PC-9 (cell line): ENCODE measurements at regions not wholly inside any gene's neighbourhood (a gene's known extent, or its start where the extent isn't known, plus 50 kb on each side); places are given as distances from the start of the nearest gene placed in this dataset.

Source experiments
- BruUV-seq: library from RNA; stranded (reverse); fragments of 400-500 nt; replicated peaks from 2 replicates; lab custom pipeline; 2021; lab: Mats Ljungman, UMichigan
- CTCF ChIA-PET: fragments of 300-600 bp; sonication (Branson Sonifier 250); formaldehyde crosslinking; loops from one replicate; lab custom pipeline; 2022; ENCODE audit warnings: antibody characterized with exemption; lab: Charles Lee
- POLR2A ChIA-PET: fragments of 300-600 bp; sonication (Branson Sonifier 250); formaldehyde crosslinking; loops from one replicate; lab custom pipeline; 2022; ENCODE audit warnings: antibody characterized with exemption; ENCODE audit not compliant: unreplicated experiment; lab: Charles Lee
- DNase-seq, 2 experiments: peaks; one replicate each; pipeline versions ENCODE4 v3.0.0 to v3.0.0-alpha.2; 2015 to 2022; ENCODE audit warnings: mixed read lengths in 1 of 2
- H2AFZ ChIP-seq: fragments of 200-600 bp; sonication (generic); 2 replicates; pipeline ENCODE4 v1.8.1; 2017; ENCODE audit warnings: antibody characterized with exemption
- H3F3A ChIP-seq: fragments of 200-600 bp; sonication (generic); 2 replicates; pipeline ENCODE4 v1.8.1; 2017; ENCODE audit warnings: antibody characterized with exemption, mild to moderate bottlenecking, low read depth; ENCODE audit not compliant: insufficient read depth
- H3K27ac ChIP-seq: fragments of 200-600 bp; sonication (generic); 2 replicates; pipeline ENCODE4 v1.6.1; 2016; ENCODE audit warnings: mixed run types
- H3K27me3 ChIP-seq: fragments of 200-600 bp; sonication (generic); 2 replicates; pipeline ENCODE4 v1.6.1; 2016; ENCODE audit warnings: low read depth, mixed run types; ENCODE audit not compliant: insufficient read depth
- H3K36me3 ChIP-seq: fragments of 200-600 bp; sonication (generic); 2 replicates; pipeline ENCODE4 v1.6.1; 2016; ENCODE audit warnings: low read depth, mixed run types
- H3K4me1 ChIP-seq: fragments of 200-600 bp; sonication (generic); replicated peaks from 2 replicates; pipeline ENCODE4 v1.6.1; 2016; ENCODE audit warnings: mixed run types; ENCODE audit not compliant: insufficient read depth
- H3K4me2 ChIP-seq: fragments of 200-600 bp; sonication (generic); 2 replicates; pipeline ENCODE4 v1.6.1; 2017; ENCODE audit warnings: mixed run types
- H3K4me3 ChIP-seq: fragments of 200-600 bp; sonication (generic); 2 replicates; pipeline ENCODE4 v1.6.1; 2016; ENCODE audit warnings: mixed run types
- H3K79me2 ChIP-seq: fragments of 200-600 bp; sonication (generic); 2 replicates; pipeline ENCODE4 v1.6.1; 2017; ENCODE audit warnings: low read depth, mixed run types
- H3K9me2 ChIP-seq: fragments of 200-600 bp; sonication (generic); 2 replicates; pipeline ENCODE4 v1.8.1; 2017; ENCODE audit warnings: mild to moderate bottlenecking; ENCODE audit not compliant: insufficient read depth
- H3K9me3 ChIP-seq: fragments of 200-600 bp; sonication (generic); 2 replicates; pipeline ENCODE4 v1.8.1; 2016; ENCODE audit warnings: low read depth; ENCODE audit not compliant: insufficient read depth
- H4K20me1 ChIP-seq: fragments of 200-600 bp; sonication (generic); 2 replicates; pipeline ENCODE4 v1.8.1; 2017; ENCODE audit not compliant: insufficient read depth
- EZH2 ChIP-seq: fragments of 200-600 bp; sonication (generic); IDR thresholded peaks from 2 replicates; pipeline ENCODE4 v1.8.0; 2017; ENCODE audit warnings: antibody characterized with exemption, low read depth
- intact Hi-C: fragments of 100-400 bp; cut with micrococcal nuclease; formaldehyde crosslinking; loops from one replicate; pipeline ENCODE4 v1.10.0; 2022; ENCODE audit not compliant: unreplicated experiment
- TF ChIP-seq, protein P1 (sequence below): fragments of 200-600 bp; sonication (generic); conservative IDR thresholded peaks from 2 replicates; pipeline ENCODE4 v1.6.1; 2017; ENCODE audit warnings: mixed run types, antibody characterized with exemption, mild to moderate bottlenecking, moderate library complexity

DNA sequence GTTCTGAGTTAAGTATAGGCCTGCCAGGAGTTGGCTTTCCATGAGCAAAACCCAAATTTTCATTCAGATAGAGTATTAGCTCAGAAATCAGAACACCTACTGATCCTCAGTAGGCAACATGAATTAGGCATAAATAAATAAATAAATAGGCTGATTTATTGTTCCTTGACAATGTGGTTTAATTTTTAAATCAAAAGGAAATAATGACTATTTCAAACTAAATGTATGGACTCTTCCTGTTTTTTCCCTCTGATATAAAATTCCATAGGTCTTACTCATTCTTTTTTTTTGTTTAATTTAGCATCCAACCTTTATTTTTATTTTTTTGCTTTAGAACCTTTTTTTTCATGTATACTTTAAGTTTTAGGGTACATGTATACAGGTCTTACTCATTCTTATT lies 140.2 kb upstream of the ITGA6 start:
- ChIA-PET POLR2A (no interaction called here), CTCF (no interaction called here)
- H3K27ac ChIP-seq: no peak overlapping the region

DNA sequence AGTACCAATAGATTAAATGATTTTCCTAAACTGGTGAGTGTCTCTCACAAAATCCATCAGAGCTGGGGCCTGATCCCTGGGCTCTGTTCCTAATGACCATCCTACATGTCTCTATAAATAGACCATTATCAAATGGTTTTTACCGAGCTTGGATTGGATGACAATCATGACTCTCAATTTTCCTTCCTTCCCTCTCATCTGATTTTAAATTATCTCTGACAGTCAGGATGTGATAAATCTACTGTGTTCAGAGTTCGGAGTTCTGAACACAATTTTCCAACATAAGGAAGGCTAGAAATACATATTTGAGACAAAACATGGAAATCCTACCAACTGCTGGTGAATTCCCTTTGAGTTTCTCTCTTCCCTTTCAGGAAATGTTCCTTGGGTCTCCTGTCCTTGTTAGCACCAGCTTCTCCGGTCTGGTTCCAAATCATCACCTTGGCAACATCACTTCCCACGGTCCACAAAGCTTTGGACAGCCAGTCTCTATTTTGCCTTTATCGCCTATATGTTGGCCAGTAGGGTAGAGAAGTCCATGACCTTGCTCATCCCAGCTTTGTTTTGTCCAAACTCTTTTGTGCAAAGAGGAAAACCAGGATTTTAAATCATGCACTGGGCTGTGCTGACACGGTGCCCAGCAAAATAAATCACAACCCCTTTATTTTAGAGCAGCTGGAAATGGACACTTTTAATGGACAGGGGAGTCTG lies 139.6 kb upstream of the ITGA6 start:
- Histone ChIP-seq H4K20me1 (no peaks in the 10 kb centered on the region), H3K79me2 (no peaks in the 10 kb centered on the region), H3K4me2 (no peak overlapping the region), H3K36me3 (no peaks in the 10 kb centered on the region), H3K9me2 (no peaks in the 10 kb centered on the region), H2AFZ (no peak overlapping the region), H3K9me3 (no peaks in the 10 kb centered on the region), H3K27ac (no peak overlapping the region), H3K4me1 (peaks cover 16% of the 10 kb centered on the region), H3F3A (peaks cover 13% of the 10 kb centered on the region; the same call in 1 of the 2 replicates), H3K4me3 (no peak overlapping the region), H3K27me3 (no peaks in the 10 kb centered on the region)
- ChIA-PET CTCF (no interaction called here), POLR2A (interaction anchor here (0.6 kb wide), 1 partner anchor 56 kb away, joined by 9 read pairs; no protein-coding TSS in a partner anchor)
- TF ChIP-seq EZH2: no peak
- TF ChIP-seq, protein P1, sequence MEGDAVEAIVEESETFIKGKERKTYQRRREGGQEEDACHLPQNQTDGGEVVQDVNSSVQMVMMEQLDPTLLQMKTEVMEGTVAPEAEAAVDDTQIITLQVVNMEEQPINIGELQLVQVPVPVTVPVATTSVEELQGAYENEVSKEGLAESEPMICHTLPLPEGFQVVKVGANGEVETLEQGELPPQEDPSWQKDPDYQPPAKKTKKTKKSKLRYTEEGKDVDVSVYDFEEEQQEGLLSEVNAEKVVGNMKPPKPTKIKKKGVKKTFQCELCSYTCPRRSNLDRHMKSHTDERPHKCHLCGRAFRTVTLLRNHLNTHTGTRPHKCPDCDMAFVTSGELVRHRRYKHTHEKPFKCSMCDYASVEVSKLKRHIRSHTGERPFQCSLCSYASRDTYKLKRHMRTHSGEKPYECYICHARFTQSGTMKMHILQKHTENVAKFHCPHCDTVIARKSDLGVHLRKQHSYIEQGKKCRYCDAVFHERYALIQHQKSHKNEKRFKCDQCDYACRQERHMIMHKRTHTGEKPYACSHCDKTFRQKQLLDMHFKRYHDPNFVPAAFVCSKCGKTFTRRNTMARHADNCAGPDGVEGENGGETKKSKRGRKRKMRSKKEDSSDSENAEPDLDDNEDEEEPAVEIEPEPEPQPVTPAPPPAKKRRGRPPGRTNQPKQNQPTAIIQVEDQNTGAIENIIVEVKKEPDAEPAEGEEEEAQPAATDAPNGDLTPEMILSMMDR: no peak
- no peak for DNase-seq
- intact Hi-C loops: no loop called here
- no TSS peak for BruUV-seq

More for the DNA sequence above, 140.2 kb upstream of the ITGA6 start:
- Histone ChIP-seq H3F3A (peaks cover 13% of the 10 kb centered on the region; the same call in 1 of the 2 replicates), H3K27me3 (no peaks in the 10 kb centered on the region), H3K79me2 (no peaks in the 10 kb centered on the region), H3K4me3 (no peak overlapping the region), H3K4me1 (peaks cover 16% of the 10 kb centered on the region), H2AFZ (no peak overlapping the region), H3K9me3 (no peaks in the 10 kb centered on the region), H3K9me2 (no peaks in the 10 kb centered on the region), H3K36me3 (no peaks in the 10 kb centered on the region), H3K4me2 (no peak overlapping the region), H4K20me1 (no peaks in the 10 kb centered on the region)
- DNase-seq: no peak
- no peak for TF ChIP-seq EZH2
- TF ChIP-seq, protein P1: no peak
- no TSS peak for BruUV-seq
- intact Hi-C loops: no loop called here

DNA sequence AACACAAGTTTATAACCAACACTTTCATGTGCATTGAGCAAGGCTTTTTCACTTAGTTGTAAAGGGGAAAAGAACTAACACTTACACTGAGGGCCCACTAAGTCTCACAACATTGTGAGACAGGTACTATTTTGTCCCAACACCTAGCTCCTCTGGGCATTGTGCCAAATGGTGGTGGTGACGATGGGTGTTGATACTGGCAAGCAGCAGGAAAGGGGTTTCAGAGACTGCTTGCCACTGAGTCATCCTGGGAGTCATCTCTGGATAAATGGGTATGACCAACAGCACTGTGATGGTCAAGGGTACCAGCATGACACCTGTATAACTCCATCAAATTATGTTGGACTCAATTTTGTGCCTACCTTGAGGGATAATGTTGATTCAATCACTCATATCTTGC lies 138.8 kb upstream of the ITGA6 start:
- Histone ChIP-seq H3K4me2 (no peak overlapping the region), H4K20me1 (no peaks in the 10 kb centered on the region), H3K27ac (no peak overlapping the region), H3K4me1 (peaks cover 16% of the 10 kb centered on the region), H2AFZ (no peak overlapping the region), H3K9me3 (no peaks in the 10 kb centered on the region), H3K79me2 (no peaks in the 10 kb centered on the region), H3K4me3 (no peak overlapping the region), H3K27me3 (no peaks in the 10 kb centered on the region), H3F3A (peaks cover 13% of the 10 kb centered on the region; the same call in 1 of the 2 replicates), H3K9me2 (no peaks in the 10 kb centered on the region), H3K36me3 (no peaks in the 10 kb centered on the region)
- no TSS peak for BruUV-seq
- DNase-seq: peak; percentile 53 to 63
- TF ChIP-seq, protein P1: no peak
- TF ChIP-seq EZH2: no peak
- intact Hi-C loops: no loop called here
- CTCF ChIA-PET: interaction anchor here (0.7 kb wide), 1 partner anchor 110 kb away, joined by 4 read pairs; no protein-coding TSS in a partner anchor
- POLR2A ChIA-PET: interaction anchor here (0.6 kb wide), 1 partner anchor 57 kb away, joined by 9 read pairs; no protein-coding TSS in a partner anchor
